ENCODE measurements at regions not wholly inside any gene's neighbourhood (a gene's known extent, or its start where the extent isn't known, plus 50 kb on each side); places are given as distances from the start of the nearest gene placed in this dataset.

GRCh38 chr10:58048936-58049335, 218.8 kb downstream of the IPMK start:
- ChIA-PET POLR2A (no interaction called here), CTCF (no interaction called here)
- no peaks in the 10 kb centered on the region for H3K9me3 Mint-ChIP-seq
- H3K27ac Mint-ChIP-seq, result no peak overlapping the region
- ATAC-seq (replicated peaks in 1 of 4) (no peak), DNase-seq (no peak)
- Histone ChIP-seq H3K27me3 (replicated peaks in 1 of 2; ENCODE audit: control insufficient read depth in 2 of 2, extremely low read depth in 1 of 2, insufficient read depth in 2 of 2, low read length in 1 of 2) (no peaks in the 10 kb centered on the region), H3K9me3 (no peaks in the 10 kb centered on the region), H3K4me1 (ENCODE audit: control insufficient read depth in 1 of 2, extremely low read depth in 1 of 2, insufficient read depth in 2 of 2, low read length in 2 of 2) (no peaks in the 10 kb centered on the region), H3K36me3 (ENCODE audit: control insufficient read depth in 2 of 2, extremely low read depth in 1 of 2, insufficient read depth in 1 of 2, low read length in 1 of 2) (no peaks in the 10 kb centered on the region), H3K4me3 (ENCODE audit: control insufficient read depth in 1 of 2, extremely low read depth in 1 of 2, low read length in 1 of 2) (no peak overlapping the region), H3K27ac (ENCODE audit: low read length) (no peak overlapping the region)
- no peaks in the 10 kb centered on the region for H3K36me3 Mint-ChIP-seq
- no peaks in the 10 kb centered on the region for H3K4me1 Mint-ChIP-seq
- H3K4me3 Mint-ChIP-seq, result no peak overlapping the region
- H3K27me3 Mint-ChIP-seq, result peaks cover 0 to 6% of the 10 kb centered on the region in 2 donors
- WGBS (ENCODE audit: insufficient coverage), result 82% methylated on average over 1 of the region's 2 CpGs

- POLR2A ChIA-PET, result no interaction called here
- CTCF ChIA-PET, result no interaction called here
Observed at GRCh38 chr10:58044072-58044471, 223.6 kb downstream of the IPMK start.

GRCh38 chr10:58041901-58042300, 225.8 kb downstream of the IPMK start:
- Mint-ChIP-seq H3K4me1 (no peaks in the 10 kb centered on the region), H3K9me3 (peaks cover 5 to 6% (median 5%) of the 10 kb centered on the region in 3 donors), H3K27me3 (peaks cover 0 to 3% of the 10 kb centered on the region in 2 donors), H3K4me3 (no peak overlapping the region), H3K27ac (no peak overlapping the region), H3K36me3 (no peaks in the 10 kb centered on the region)
- DNase-seq (no peak), ATAC-seq (replicated peaks in 1 of 4) (no peak)
- Histone ChIP-seq H3K27me3 (replicated peaks in 1 of 2; ENCODE audit: control insufficient read depth in 2 of 2, extremely low read depth in 1 of 2, insufficient read depth in 2 of 2, low read length in 1 of 2) (peaks cover 0 to 2% of the 10 kb centered on the region in 2 experiments), H3K27ac (ENCODE audit: low read length) (no peak overlapping the region), H3K36me3 (ENCODE audit: control insufficient read depth in 2 of 2, extremely low read depth in 1 of 2, insufficient read depth in 1 of 2, low read length in 1 of 2) (no peaks in the 10 kb centered on the region), H3K4me3 (ENCODE audit: control insufficient read depth in 1 of 2, extremely low read depth in 1 of 2, low read length in 1 of 2) (no peak overlapping the region), H3K4me1 (ENCODE audit: control insufficient read depth in 1 of 2, extremely low read depth in 1 of 2, insufficient read depth in 2 of 2, low read length in 2 of 2) (no peaks in the 10 kb centered on the region), H3K9me3 (no peaks in the 10 kb centered on the region)
- ChIA-PET CTCF (no interaction called here), POLR2A (no interaction called here)

More at GRCh38 chr10:58044072-58044471, 223.6 kb downstream of the IPMK start:
- H3K36me3 Mint-ChIP-seq, result no peaks in the 10 kb centered on the region
- Histone ChIP-seq H3K36me3 (ENCODE audit: control insufficient read depth in 2 of 2, extremely low read depth in 1 of 2, insufficient read depth in 1 of 2, low read length in 1 of 2) (no peaks in the 10 kb centered on the region), H3K9me3 (no peaks in the 10 kb centered on the region), H3K27me3 (replicated peaks in 1 of 2; ENCODE audit: control insufficient read depth in 2 of 2, extremely low read depth in 1 of 2, insufficient read depth in 2 of 2, low read length in 1 of 2) (peaks cover 0 to 2% of the 10 kb centered on the region in 2 experiments), H3K4me1 (ENCODE audit: control insufficient read depth in 1 of 2, extremely low read depth in 1 of 2, insufficient read depth in 2 of 2, low read length in 2 of 2) (no peaks in the 10 kb centered on the region), H3K4me3 (ENCODE audit: control insufficient read depth in 1 of 2, extremely low read depth in 1 of 2, low read length in 1 of 2) (no peak overlapping the region), H3K27ac (ENCODE audit: low read length) (no peak overlapping the region)
- peaks cover 5 to 6% (median 5%) of the 10 kb centered on the region in 3 donors for H3K9me3 Mint-ChIP-seq
- no peak overlapping the region for H3K4me3 Mint-ChIP-seq
- H3K4me1 Mint-ChIP-seq, result no peaks in the 10 kb centered on the region
- no peak for DNase-seq
- peaks cover 0 to 6% of the 10 kb centered on the region in 2 donors for H3K27me3 Mint-ChIP-seq
- ATAC-seq (replicated peaks in 1 of 4), result no peak
- WGBS (ENCODE audit: insufficient coverage), result no CpG with 5 or more reads among the region's 3 CpGs
- H3K27ac Mint-ChIP-seq, result no peak overlapping the region

GRCh38 chr10:58030208-58030607, 237.5 kb downstream of the IPMK start:
- no peak for DNase-seq
- no peaks in the 10 kb centered on the region for H3K9me3 Mint-ChIP-seq
- ChIA-PET CTCF (no interaction called here), POLR2A (no interaction called here)
- no peaks in the 10 kb centered on the region for H3K4me1 Mint-ChIP-seq
- H3K27ac ChIP-seq (ENCODE audit: low read length), result no peak overlapping the region
- H3K4me1 ChIP-seq (ENCODE audit: control insufficient read depth in 1 of 2, extremely low read depth in 1 of 2, insufficient read depth in 2 of 2, low read length in 2 of 2), result no peaks in the 10 kb centered on the region
- H3K4me3 Mint-ChIP-seq, result no peak overlapping the region
- H3K27ac Mint-ChIP-seq, result no peak overlapping the region
- H3K36me3 Mint-ChIP-seq, result no peaks in the 10 kb centered on the region
- H3K27me3 ChIP-seq (replicated peaks in 1 of 2; ENCODE audit: control insufficient read depth in 2 of 2, extremely low read depth in 1 of 2, insufficient read depth in 2 of 2, low read length in 1 of 2), result no peaks in the 10 kb centered on the region
- no peaks in the 10 kb centered on the region for H3K36me3 ChIP-seq (ENCODE audit: control insufficient read depth in 2 of 2, extremely low read depth in 1 of 2, insufficient read depth in 1 of 2, low read length in 1 of 2)
- H3K9me3 ChIP-seq, result no peaks in the 10 kb centered on the region
- no peak overlapping the region for H3K4me3 ChIP-seq (ENCODE audit: control insufficient read depth in 1 of 2, extremely low read depth in 1 of 2, low read length in 1 of 2)
- ATAC-seq (replicated peaks in 1 of 4), result no peak
- no peaks in the 10 kb centered on the region for H3K27me3 Mint-ChIP-seq
- no CpG with 5 or more reads among the region's 4 CpGs for WGBS (ENCODE audit: insufficient coverage)

GRCh38 chr10:58028597-58029366, 238.9 kb downstream of the IPMK start:
- H3K9me3 Mint-ChIP-seq, result no peaks in the 10 kb centered on the region
- Histone ChIP-seq H3K27me3 (replicated peaks in 1 of 2; ENCODE audit: control insufficient read depth in 2 of 2, extremely low read depth in 1 of 2, insufficient read depth in 2 of 2, low read length in 1 of 2) (no peaks in the 10 kb centered on the region), H3K27ac (ENCODE audit: low read length) (no peak overlapping the region), H3K9me3 (no peaks in the 10 kb centered on the region), H3K4me1 (ENCODE audit: control insufficient read depth in 1 of 2, extremely low read depth in 1 of 2, insufficient read depth in 2 of 2, low read length in 2 of 2) (no peaks in the 10 kb centered on the region), H3K4me3 (ENCODE audit: control insufficient read depth in 1 of 2, extremely low read depth in 1 of 2, low read length in 1 of 2) (no peak overlapping the region), H3K36me3 (ENCODE audit: control insufficient read depth in 2 of 2, extremely low read depth in 1 of 2, insufficient read depth in 1 of 2, low read length in 1 of 2) (no peaks in the 10 kb centered on the region)
- DNase-seq (no peak), ATAC-seq (replicated peaks in 1 of 4) (no peak)
- H3K36me3 Mint-ChIP-seq, result no peaks in the 10 kb centered on the region
- H3K4me3 Mint-ChIP-seq, result no peak overlapping the region
- POLR2A ChIA-PET, result no interaction called here
- H3K27me3 Mint-ChIP-seq, result no peaks in the 10 kb centered on the region
- no peak overlapping the region for H3K27ac Mint-ChIP-seq
- no peaks in the 10 kb centered on the region for H3K4me1 Mint-ChIP-seq
- CTCF ChIA-PET, result no interaction called here

GRCh38 chr10:58027426-58027825, 240.3 kb downstream of the IPMK start:
- Histone ChIP-seq H3K36me3 (ENCODE audit: control insufficient read depth in 2 of 2, extremely low read depth in 1 of 2, insufficient read depth in 1 of 2, low read length in 1 of 2) (no peaks in the 10 kb centered on the region), H3K4me3 (ENCODE audit: control insufficient read depth in 1 of 2, extremely low read depth in 1 of 2, low read length in 1 of 2) (no peak overlapping the region), H3K27ac (ENCODE audit: low read length) (no peak overlapping the region), H3K4me1 (ENCODE audit: control insufficient read depth in 1 of 2, extremely low read depth in 1 of 2, insufficient read depth in 2 of 2, low read length in 2 of 2) (no peaks in the 10 kb centered on the region), H3K27me3 (replicated peaks in 1 of 2; ENCODE audit: control insufficient read depth in 2 of 2, extremely low read depth in 1 of 2, insufficient read depth in 2 of 2, low read length in 1 of 2) (no peaks in the 10 kb centered on the region), H3K9me3 (no peaks in the 10 kb centered on the region)
- Mint-ChIP-seq H3K4me1 (no peaks in the 10 kb centered on the region), H3K36me3 (no peaks in the 10 kb centered on the region), H3K9me3 (peaks cover 0 to 4% (median 3%) of the 10 kb centered on the region in 3 donors), H3K4me3 (no peak overlapping the region), H3K27ac (no peak overlapping the region), H3K27me3 (no peaks in the 10 kb centered on the region)
- POLR2A ChIA-PET, result no interaction called here
- 50% methylated on average over 1 of the region's 1 CpG for WGBS (ENCODE audit: insufficient coverage)
- DNase-seq (no peak), ATAC-seq (replicated peaks in 1 of 4) (no peak)
- CTCF ChIA-PET, result no interaction called here

- Mint-ChIP-seq H3K36me3 (no peaks in the 10 kb centered on the region), H3K4me1 (no peaks in the 10 kb centered on the region), H3K9me3 (peaks cover 0 to 9% (median 7%) of the 10 kb centered on the region in 3 donors), H3K27ac (no peak overlapping the region), H3K27me3 (no peaks in the 10 kb centered on the region), H3K4me3 (no peak overlapping the region)
- DNase-seq, result no peak
- Histone ChIP-seq H3K27me3 (replicated peaks in 1 of 2; ENCODE audit: control insufficient read depth in 2 of 2, extremely low read depth in 1 of 2, insufficient read depth in 2 of 2, low read length in 1 of 2) (no peaks in the 10 kb centered on the region), H3K36me3 (ENCODE audit: control insufficient read depth in 2 of 2, extremely low read depth in 1 of 2, insufficient read depth in 1 of 2, low read length in 1 of 2) (no peaks in the 10 kb centered on the region), H3K27ac (ENCODE audit: low read length) (no peak overlapping the region), H3K4me3 (ENCODE audit: control insufficient read depth in 1 of 2, extremely low read depth in 1 of 2, low read length in 1 of 2) (no peak overlapping the region), H3K4me1 (ENCODE audit: control insufficient read depth in 1 of 2, extremely low read depth in 1 of 2, insufficient read depth in 2 of 2, low read length in 2 of 2) (no peaks in the 10 kb centered on the region), H3K9me3 (no peaks in the 10 kb centered on the region)
- POLR2A ChIA-PET, result interaction anchor here in 1 of 2 donors (0.6 kb wide), 1 partner anchor 356 kb away, joined by 3 read pairs; no protein-coding TSS in a partner anchor
- 67% methylated on average over 1 of the region's 3 CpGs for WGBS (ENCODE audit: insufficient coverage)
- ATAC-seq (replicated peaks in 1 of 4), result no peak
- CTCF ChIA-PET, result no interaction called here
Observed at GRCh38 chr10:58026036-58026435, 241.7 kb downstream of the IPMK start.

Data from T-cell (primary cell).